Breast epithelium (tissue), 3 donors: ENCODE measurements at regions not wholly inside any gene's neighbourhood (a gene's known extent, or its start where the extent isn't known, plus 50 kb on each side); places are given as distances from the start of the nearest gene placed in this dataset.

Source experiments
- POLR2A ChIP-seq: fragments of 450-650 bp; IDR thresholded peaks from one replicate; pipeline ENCODE4 v1.6.1; 2016; ENCODE audit warnings: antibody characterized with exemption, mild to moderate bottlenecking, moderate library complexity
- POLR2AphosphoS5 ChIP-seq, 3 donors: sonication (generic); formaldehyde crosslinking; IDR thresholded peaks; one replicate each; pipeline ENCODE4 v1.6.1; 2017; ENCODE audit warnings: antibody characterized with exemption in 3 of 3
- TF ChIP-seq, protein P1 (sequence below), 3 donors: fragments of 450-650 bp; IDR thresholded peaks; one replicate each; pipeline ENCODE4 v1.5.1; 2016 to 2017; ENCODE audit warnings: antibody characterized with exemption in 3 of 3, mild to moderate bottlenecking in 3 of 3, moderate library complexity in 3 of 3

DNA sequence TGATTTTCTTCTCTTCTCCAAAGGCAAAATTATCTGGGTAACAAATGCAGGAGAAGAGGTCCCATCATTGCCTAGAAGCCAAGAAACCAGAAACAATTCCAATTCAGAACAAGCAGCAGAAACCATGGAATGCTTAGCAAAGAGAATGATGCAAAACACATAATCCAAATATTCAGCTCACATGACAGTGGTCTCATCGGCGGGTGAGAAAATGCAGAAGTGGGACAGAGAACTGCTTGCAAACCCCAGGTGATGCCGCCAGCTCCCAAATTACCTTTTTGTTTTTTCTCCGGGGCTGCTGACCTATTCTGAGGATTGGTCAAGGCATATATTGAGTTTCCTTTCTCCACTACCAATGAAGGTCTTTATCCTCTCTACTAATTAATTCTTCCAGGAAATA lies 99.7 kb downstream of the ZNF22 start:
- TF ChIP-seq, protein P1, sequence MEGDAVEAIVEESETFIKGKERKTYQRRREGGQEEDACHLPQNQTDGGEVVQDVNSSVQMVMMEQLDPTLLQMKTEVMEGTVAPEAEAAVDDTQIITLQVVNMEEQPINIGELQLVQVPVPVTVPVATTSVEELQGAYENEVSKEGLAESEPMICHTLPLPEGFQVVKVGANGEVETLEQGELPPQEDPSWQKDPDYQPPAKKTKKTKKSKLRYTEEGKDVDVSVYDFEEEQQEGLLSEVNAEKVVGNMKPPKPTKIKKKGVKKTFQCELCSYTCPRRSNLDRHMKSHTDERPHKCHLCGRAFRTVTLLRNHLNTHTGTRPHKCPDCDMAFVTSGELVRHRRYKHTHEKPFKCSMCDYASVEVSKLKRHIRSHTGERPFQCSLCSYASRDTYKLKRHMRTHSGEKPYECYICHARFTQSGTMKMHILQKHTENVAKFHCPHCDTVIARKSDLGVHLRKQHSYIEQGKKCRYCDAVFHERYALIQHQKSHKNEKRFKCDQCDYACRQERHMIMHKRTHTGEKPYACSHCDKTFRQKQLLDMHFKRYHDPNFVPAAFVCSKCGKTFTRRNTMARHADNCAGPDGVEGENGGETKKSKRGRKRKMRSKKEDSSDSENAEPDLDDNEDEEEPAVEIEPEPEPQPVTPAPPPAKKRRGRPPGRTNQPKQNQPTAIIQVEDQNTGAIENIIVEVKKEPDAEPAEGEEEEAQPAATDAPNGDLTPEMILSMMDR (IDR thresholded peaks at IDR 0.05): no peak
- TF ChIP-seq POLR2A (no peak), POLR2AphosphoS5 (IDR thresholded peaks at IDR 0.05) (no peak)
